Neural cell (in vitro differentiated cells): ENCODE measurements at regions not wholly inside any gene's neighbourhood (a gene's known extent, or its start where the extent isn't known, plus 50 kb on each side); places are given as distances from the start of the nearest gene placed in this dataset.

Experiments
- H2AFZ ChIP-seq: fragments of 200-600, 300-800 bp; sonication (generic), shearing (Covaris generic); 2 replicates; pipeline ENCODE4 v1.6.0; 2014; ENCODE audit warnings: low read depth, mild to moderate bottlenecking, antibody characterized with exemption, low read length, moderate library complexity
- H3F3A ChIP-seq: fragments of 200-600 bp; shearing (Covaris generic); 2 replicates; pipeline ENCODE4 v1.6.1; 2016; ENCODE audit warnings: mild to moderate bottlenecking, moderate library complexity, mixed read lengths, antibody characterized with exemption, low read length; ENCODE audit not compliant: insufficient read depth, poor library complexity, severe bottlenecking
- H3K27ac ChIP-seq: fragments of 200-600, 300-800 bp; sonication (generic), shearing (Covaris generic); 2 replicates; pipeline ENCODE4 v1.5.1; 2014; ENCODE audit warnings: mild to moderate bottlenecking, low read length, moderate library complexity
- H3K27me3 ChIP-seq: fragments of 300-800, 200-600 bp; sonication (generic), shearing (Covaris generic); 2 replicates; pipeline ENCODE4 v1.6.0; 2014; ENCODE audit warnings: mild to moderate bottlenecking, low read depth, low read length, moderate library complexity; ENCODE audit not compliant: insufficient read depth
- H3K36me3 ChIP-seq: fragments of 300-800, 200-600 bp; sonication (generic), shearing (Covaris generic); 2 replicates; pipeline ENCODE4 v1.5.1; 2014; ENCODE audit warnings: mild to moderate bottlenecking, antibody characterized with exemption, low read length, moderate library complexity; ENCODE audit not compliant: insufficient read depth
- H3K4me2 ChIP-seq: fragments of 300-800, 200-600 bp; sonication (generic), shearing (Covaris generic); 2 replicates; pipeline ENCODE4 v1.6.0; 2014; ENCODE audit warnings: mild to moderate bottlenecking, low read length
- H3K4me3 ChIP-seq: fragments of 300-800, 200-600 bp; sonication (generic), shearing (Covaris generic); 2 replicates; pipeline ENCODE4 v1.5.1; 2014; ENCODE audit warnings: mild to moderate bottlenecking, low read length, moderate library complexity
- H3K79me2 ChIP-seq: fragments of 200-600 bp; shearing (Covaris generic); replicated peaks from 2 replicates; pipeline ENCODE4 v1.6.0; 2014; ENCODE audit warnings: mild to moderate bottlenecking, low read length, moderate library complexity; ENCODE audit not compliant: insufficient read depth
- H3K9ac ChIP-seq: fragments of 300-800, 200-600 bp; sonication (generic), shearing (Covaris generic); 2 replicates; pipeline ENCODE4 v1.6.1; 2016; ENCODE audit warnings: mild to moderate bottlenecking, low read length, mixed read lengths
- H3K9me2 ChIP-seq: fragments of 200-600 bp; shearing (Covaris generic); 2 replicates; pipeline ENCODE4 v1.6.1; 2016; ENCODE audit warnings: mild to moderate bottlenecking, low read length, mixed read lengths; ENCODE audit not compliant: insufficient read depth
- H3K9me3 ChIP-seq: fragments of 200-600, 300-800 bp; sonication (generic), shearing (Covaris generic); 2 replicates; pipeline ENCODE4 v1.6.1; 2016; ENCODE audit warnings: mild to moderate bottlenecking, mixed run types, low read length, moderate library complexity, mixed read lengths
- H4K20me1 ChIP-seq: fragments of 200-600 bp; shearing (Covaris generic); 2 replicates; pipeline ENCODE4 v1.6.1; 2016; ENCODE audit warnings: mild to moderate bottlenecking, mixed run types; ENCODE audit not compliant: insufficient read depth
- EP300 ChIP-seq: fragments of 450-650 bp; conservative IDR thresholded peaks from 2 replicates; pipeline ENCODE4 v1.6.1; 2014; ENCODE audit warnings: antibody characterized with exemption, mild to moderate bottlenecking, moderate library complexity; ENCODE audit not compliant: poor library complexity, severe bottlenecking
- EZH2 ChIP-seq: fragments of 200-600, 300-800 bp; shearing (Covaris generic), sonication (generic); IDR thresholded peaks from 2 replicates; pipeline ENCODE4 v1.6.1; 2014; ENCODE audit warnings: antibody characterized with exemption, low read length, borderline replicate concordance, mild to moderate bottlenecking; ENCODE audit not compliant: insufficient read depth, poor library complexity, severe bottlenecking
- MXI1 ChIP-seq: fragments of 450-650 bp; conservative IDR thresholded peaks from 2 replicates; pipeline ENCODE4 v1.6.1; 2014; ENCODE audit warnings: antibody characterized with exemption, mild to moderate bottlenecking; ENCODE audit not compliant: poor library complexity, severe bottlenecking
- POLR2AphosphoS5 ChIP-seq: IDR thresholded peaks from 2 replicates; pipeline ENCODE4 v1.6.1; 2012
- RAD21 ChIP-seq: fragments of 450-650 bp; conservative IDR thresholded peaks from 2 replicates; pipeline ENCODE4 v1.6.1; 2014; ENCODE audit warnings: antibody characterized with exemption, mild to moderate bottlenecking, moderate library complexity
- REST ChIP-seq: IDR thresholded peaks from 2 replicates; pipeline ENCODE4 v1.6.1; 2012; ENCODE audit warnings: borderline replicate concordance
- SMC3 ChIP-seq: fragments of 450-650 bp; conservative IDR thresholded peaks from 2 replicates; pipeline ENCODE4 v1.6.1; 2014; ENCODE audit warnings: antibody characterized with exemption, mild to moderate bottlenecking, moderate library complexity; ENCODE audit not compliant: poor library complexity
- TAF1 ChIP-seq: IDR thresholded peaks from 2 replicates; pipeline ENCODE4 v1.6.1; 2012; ENCODE audit warnings: low read depth
- TF ChIP-seq, protein P1 (sequence below): fragments of 450-650 bp; IDR thresholded peaks from 2 replicates; pipeline ENCODE4 v1.5.1; 2014; ENCODE audit warnings: antibody characterized with exemption, mild to moderate bottlenecking, moderate library complexity; ENCODE audit not compliant: poor library complexity, severe bottlenecking

DNA sequence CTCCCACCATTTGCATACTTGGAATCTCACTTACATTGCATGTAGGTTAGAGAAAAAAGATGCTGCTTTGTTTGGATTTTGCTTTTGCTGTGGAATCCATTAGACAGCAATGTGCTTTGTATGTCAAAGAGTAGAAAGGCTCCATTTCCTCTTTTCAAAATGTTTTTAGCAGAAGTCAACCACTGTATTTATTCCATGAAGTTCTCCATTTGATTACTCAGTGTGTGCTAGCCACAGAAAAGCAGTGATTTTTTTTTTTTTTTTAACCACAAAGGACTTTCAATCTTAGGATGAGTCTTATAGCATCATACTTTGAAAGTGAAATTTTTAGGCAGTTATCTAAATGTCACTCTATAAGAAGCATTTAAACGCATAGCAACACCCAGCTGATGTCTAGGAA is 285.0 kb upstream of the ADAMTS9 start:
- H3K9ac ChIP-seq: no peak overlapping the region
- no peak overlapping the region for H3K4me2 ChIP-seq
- H3K9me3 ChIP-seq: no peaks in the 10 kb centered on the region
- TF ChIP-seq POLR2AphosphoS5 (no peak), SMC3 (no peak), EP300 (no peak), TAF1 (no peak), REST (no peak), RAD21 (no peak), EZH2 (no peak), MXI1 (no peak)
- TF ChIP-seq, protein P1, sequence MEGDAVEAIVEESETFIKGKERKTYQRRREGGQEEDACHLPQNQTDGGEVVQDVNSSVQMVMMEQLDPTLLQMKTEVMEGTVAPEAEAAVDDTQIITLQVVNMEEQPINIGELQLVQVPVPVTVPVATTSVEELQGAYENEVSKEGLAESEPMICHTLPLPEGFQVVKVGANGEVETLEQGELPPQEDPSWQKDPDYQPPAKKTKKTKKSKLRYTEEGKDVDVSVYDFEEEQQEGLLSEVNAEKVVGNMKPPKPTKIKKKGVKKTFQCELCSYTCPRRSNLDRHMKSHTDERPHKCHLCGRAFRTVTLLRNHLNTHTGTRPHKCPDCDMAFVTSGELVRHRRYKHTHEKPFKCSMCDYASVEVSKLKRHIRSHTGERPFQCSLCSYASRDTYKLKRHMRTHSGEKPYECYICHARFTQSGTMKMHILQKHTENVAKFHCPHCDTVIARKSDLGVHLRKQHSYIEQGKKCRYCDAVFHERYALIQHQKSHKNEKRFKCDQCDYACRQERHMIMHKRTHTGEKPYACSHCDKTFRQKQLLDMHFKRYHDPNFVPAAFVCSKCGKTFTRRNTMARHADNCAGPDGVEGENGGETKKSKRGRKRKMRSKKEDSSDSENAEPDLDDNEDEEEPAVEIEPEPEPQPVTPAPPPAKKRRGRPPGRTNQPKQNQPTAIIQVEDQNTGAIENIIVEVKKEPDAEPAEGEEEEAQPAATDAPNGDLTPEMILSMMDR: no peak
- H3F3A ChIP-seq: no peaks in the 10 kb centered on the region
- no peaks in the 10 kb centered on the region for H3K27me3 ChIP-seq
- H2AFZ ChIP-seq: no peak overlapping the region
- H4K20me1 ChIP-seq: no peaks in the 10 kb centered on the region
- H3K4me3 ChIP-seq: no peak overlapping the region
- no peaks in the 10 kb centered on the region for H3K79me2 ChIP-seq
- no peaks in the 10 kb centered on the region for H3K36me3 ChIP-seq
- no peak overlapping the region for H3K27ac ChIP-seq
- no peaks in the 10 kb centered on the region for H3K9me2 ChIP-seq

DNA sequence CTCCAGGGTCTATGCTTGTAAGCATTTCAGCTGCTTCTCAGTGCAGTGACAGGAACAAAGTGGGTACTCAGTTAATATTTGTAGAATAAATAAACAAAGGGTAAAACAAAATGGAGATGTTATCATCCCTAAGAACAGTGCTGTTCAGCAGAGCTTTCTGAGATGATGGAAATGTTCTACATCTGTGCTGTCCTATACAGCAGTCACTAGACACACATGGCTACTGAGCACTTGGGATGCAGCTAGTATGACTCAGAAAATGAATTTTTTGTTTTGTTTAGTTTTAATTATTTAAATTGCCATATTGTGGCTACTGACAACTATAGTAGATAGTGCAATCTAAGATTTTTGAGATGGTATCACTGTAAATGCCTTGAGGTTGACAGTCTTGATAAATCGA is 283.8 kb upstream of the ADAMTS9 start:
- Histone ChIP-seq H3K4me2 (no peak overlapping the region), H3K79me2 (no peaks in the 10 kb centered on the region), H3K4me3 (no peak overlapping the region), H3K9me3 (no peaks in the 10 kb centered on the region), H3F3A (no peaks in the 10 kb centered on the region), H2AFZ (no peak overlapping the region), H3K27me3 (no peaks in the 10 kb centered on the region), H3K9me2 (no peaks in the 10 kb centered on the region), H3K36me3 (no peaks in the 10 kb centered on the region), H3K27ac (no peak overlapping the region), H4K20me1 (no peaks in the 10 kb centered on the region), H3K9ac (no peak overlapping the region)
- TF ChIP-seq MXI1 (no peak), EZH2 (no peak), RAD21 (no peak), TAF1 (no peak)

GRCh38 chr3:64970634-64971033 is 282.8 kb upstream of the ADAMTS9 start:
- Histone ChIP-seq H3K27me3 (no peaks in the 10 kb centered on the region), H3K27ac (no peak overlapping the region), H3K9me3 (no peaks in the 10 kb centered on the region), H3K36me3 (no peaks in the 10 kb centered on the region), H4K20me1 (no peaks in the 10 kb centered on the region), H3K9ac (no peak overlapping the region), H3K79me2 (no peaks in the 10 kb centered on the region), H2AFZ (no peak overlapping the region), H3K4me3 (no peak overlapping the region), H3K4me2 (no peak overlapping the region), H3K9me2 (no peaks in the 10 kb centered on the region), H3F3A (no peaks in the 10 kb centered on the region)
- TF ChIP-seq SMC3: no peak
- TF ChIP-seq EP300: no peak
- TF ChIP-seq TAF1: no peak
- no peak for TF ChIP-seq RAD21
- TF ChIP-seq, protein P1: no peak
- TF ChIP-seq REST: no peak
